Activated T-cell treated with anti-CD3 and anti-CD28 coated beads, Interleukin-2, amount 50 U/mL, for 24 hours (primary cell): ENCODE measurements at regions not wholly inside any gene's neighbourhood (a gene's known extent, or its start where the extent isn't known, plus 50 kb on each side); places are given as distances from the start of the nearest gene placed in this dataset.
"Not testable (repeated sequence)": the region's sequence is repeated elsewhere in the genome, so short reads cannot be mapped to it uniquely, and the experiment has no call there.

Source experiments
- DNase-seq: peaks from one replicate; pipeline ENCODE4 v3.0.0-alpha.2; 2020
- H3K27ac Mint-ChIP-seq: 2 replicates; pipeline ENCODE4 v1.8.0; 2020; ENCODE audit warnings: mild to moderate bottlenecking, mixed read lengths
- H3K27me3 Mint-ChIP-seq: 2 replicates; pipeline ENCODE4 v1.8.0; 2020; ENCODE audit warnings: mixed read lengths
- H3K36me3 Mint-ChIP-seq: 2 replicates; pipeline ENCODE4 v1.8.0; 2020; ENCODE audit warnings: low read depth, mixed read lengths
- H3K4me1 Mint-ChIP-seq: 2 replicates; pipeline ENCODE4 v1.8.0; 2020; ENCODE audit warnings: low read depth, mixed read lengths
- H3K4me3 Mint-ChIP-seq: 2 replicates; pipeline ENCODE4 v1.8.0; 2020; ENCODE audit warnings: mild to moderate bottlenecking, moderate library complexity, mixed read lengths
- H3K9me3 Mint-ChIP-seq: 2 replicates; pipeline ENCODE4 v1.8.0; 2020; ENCODE audit warnings: mixed read lengths

- not testable (repeated sequence) for H3K36me3 Mint-ChIP-seq, H3K27me3 Mint-ChIP-seq, H3K27ac Mint-ChIP-seq, H3K4me1 Mint-ChIP-seq, DNase-seq, H3K4me3 Mint-ChIP-seq, H3K9me3 Mint-ChIP-seq
These were observed 521.3 kb downstream of the TP53TG3F start for GRCh38 chr16:33980736-33981135.

GRCh38 chr16:33984428-33984827 is 525.0 kb downstream of the TP53TG3F start:
- H3K4me3 Mint-ChIP-seq, H3K27me3 Mint-ChIP-seq, H3K36me3 Mint-ChIP-seq, H3K9me3 Mint-ChIP-seq, DNase-seq, H3K27ac Mint-ChIP-seq, H3K4me1 Mint-ChIP-seq: not testable (repeated sequence)

GRCh38 chr16:33986521-33986920 is 527.1 kb downstream of the TP53TG3F start:
- not testable (repeated sequence) for H3K4me1 Mint-ChIP-seq, H3K9me3 Mint-ChIP-seq, H3K36me3 Mint-ChIP-seq, H3K27ac Mint-ChIP-seq, H3K4me3 Mint-ChIP-seq, DNase-seq, H3K27me3 Mint-ChIP-seq

- not testable (repeated sequence) for H3K9me3 Mint-ChIP-seq
These were observed 528.0 kb downstream of the TP53TG3F start for GRCh38 chr16:33987348-33987963.

GRCh38 chr16:33988012-33988411 is 528.6 kb downstream of the TP53TG3F start:
- DNase-seq, H3K4me3 Mint-ChIP-seq, H3K9me3 Mint-ChIP-seq, H3K36me3 Mint-ChIP-seq, H3K4me1 Mint-ChIP-seq, H3K27ac Mint-ChIP-seq, H3K27me3 Mint-ChIP-seq: not testable (repeated sequence)

More at GRCh38 chr16:33987348-33987963, 528.0 kb downstream of the TP53TG3F start:
- not testable (repeated sequence) for H3K27ac Mint-ChIP-seq, H3K36me3 Mint-ChIP-seq, H3K4me3 Mint-ChIP-seq, H3K4me1 Mint-ChIP-seq, DNase-seq, H3K27me3 Mint-ChIP-seq

GRCh38 chr16:33990488-33990887 is 531.1 kb downstream of the TP53TG3F start:
- H3K27ac Mint-ChIP-seq, H3K9me3 Mint-ChIP-seq, DNase-seq, H3K36me3 Mint-ChIP-seq, H3K4me1 Mint-ChIP-seq, H3K4me3 Mint-ChIP-seq, H3K27me3 Mint-ChIP-seq: not testable (repeated sequence)

GRCh38 chr16:33992513-33993177 is 533.2 kb downstream of the TP53TG3F start:
- not testable (repeated sequence) for H3K9me3 Mint-ChIP-seq, H3K27ac Mint-ChIP-seq, DNase-seq, H3K36me3 Mint-ChIP-seq, H3K4me3 Mint-ChIP-seq, H3K27me3 Mint-ChIP-seq, H3K4me1 Mint-ChIP-seq

GRCh38 chr16:33994207-33994606 is 534.8 kb downstream of the TP53TG3F start:
- not testable (repeated sequence) for H3K36me3 Mint-ChIP-seq, H3K9me3 Mint-ChIP-seq, H3K4me1 Mint-ChIP-seq, H3K27ac Mint-ChIP-seq, H3K27me3 Mint-ChIP-seq, DNase-seq, H3K4me3 Mint-ChIP-seq

GRCh38 chr16:33995821-33996372 is 536.5 kb downstream of the TP53TG3F start:
- H3K4me1 Mint-ChIP-seq, H3K27ac Mint-ChIP-seq, DNase-seq, H3K4me3 Mint-ChIP-seq, H3K27me3 Mint-ChIP-seq, H3K9me3 Mint-ChIP-seq, H3K36me3 Mint-ChIP-seq: not testable (repeated sequence)

GRCh38 chr16:34001184-34001583 is 541.8 kb downstream of the TP53TG3F start:
- not testable (repeated sequence) for H3K9me3 Mint-ChIP-seq, H3K4me3 Mint-ChIP-seq, H3K4me1 Mint-ChIP-seq, H3K27ac Mint-ChIP-seq, H3K27me3 Mint-ChIP-seq, H3K36me3 Mint-ChIP-seq, DNase-seq

- not testable (repeated sequence) for H3K27ac Mint-ChIP-seq, H3K9me3 Mint-ChIP-seq, H3K27me3 Mint-ChIP-seq, H3K4me3 Mint-ChIP-seq, H3K36me3 Mint-ChIP-seq, DNase-seq, H3K4me1 Mint-ChIP-seq
These were observed 542.5 kb downstream of the TP53TG3F start for GRCh38 chr16:34001961-34002360.

GRCh38 chr16:34014841-34015820 is 555.7 kb downstream of the TP53TG3F start:
- not testable (repeated sequence) for DNase-seq, H3K27me3 Mint-ChIP-seq, H3K27ac Mint-ChIP-seq, H3K4me1 Mint-ChIP-seq, H3K4me3 Mint-ChIP-seq, H3K9me3 Mint-ChIP-seq, H3K36me3 Mint-ChIP-seq

GRCh38 chr16:34018277-34018676 is 558.9 kb downstream of the TP53TG3F start:
- H3K36me3 Mint-ChIP-seq, H3K4me1 Mint-ChIP-seq, H3K27me3 Mint-ChIP-seq, DNase-seq, H3K27ac Mint-ChIP-seq, H3K4me3 Mint-ChIP-seq: not testable (repeated sequence)
- H3K9me3 Mint-ChIP-seq, result peaks cover 20% of the 10 kb centered on the region

- Mint-ChIP-seq H3K27me3 (no peaks in the 10 kb centered on the region), H3K4me1 (no peaks in the 10 kb centered on the region), H3K4me3 (no peak overlapping the region), H3K9me3 (peaks cover 40% of the 10 kb centered on the region), H3K27ac (no peak overlapping the region), H3K36me3 (peaks cover 2% of the 10 kb centered on the region)
- DNase-seq, result no peak
These were observed 591.4 kb downstream of the TP53TG3F start for GRCh38 chr16:34050787-34051320.
